CD14-positive monocyte (primary cell): ENCODE measurements at regions not wholly inside any gene's neighbourhood (a gene's known extent, or its start where the extent isn't known, plus 50 kb on each side); places are given as distances from the start of the nearest gene placed in this dataset.

Source experiments
- DNase-seq, 3 donors: peaks; one replicate each; pipeline ENCODE4 v3.0.0-alpha.2; 2011 to 2022
- H2AFZ ChIP-seq: 2 replicates; pipeline ENCODE4 v1.6.0; 2012; ENCODE audit warnings: mild to moderate bottlenecking, low read depth, low read length, inconsistent platforms; ENCODE audit not compliant: insufficient read depth, poor library complexity, severe bottlenecking
- H3K27ac ChIP-seq, 2 donors: 1 replicate in 1 of 2; 2 replicates in 1 of 2; pipeline ENCODE4 v1.5.1; 2012 to 2013; ENCODE audit warnings: low read length in 2 of 2, control low read depth in 1 of 2, inconsistent platforms in 1 of 2, low read depth in 1 of 2, mild to moderate bottlenecking in 1 of 2
- H3K27me3 ChIP-seq, 2 donors: one replicate each; pipeline versions ENCODE4 v1.6.0 to v1.6.1; 2011 to 2013; ENCODE audit warnings: low read length in 2 of 2; ENCODE audit not compliant: control insufficient read depth in 2 of 2, insufficient read depth in 2 of 2
- H3K36me3 ChIP-seq, 2 donors: replicated peaks in 1 of 2; 1 replicate in 1 of 2; 2 replicates in 1 of 2; pipeline versions ENCODE4 v1.5.1 to v1.6.1; 2012 to 2013; ENCODE audit warnings: low read length in 2 of 2, control low read depth in 1 of 2, inconsistent platforms in 1 of 2, mild to moderate bottlenecking in 1 of 2; ENCODE audit not compliant: insufficient read depth in 2 of 2, control insufficient read depth in 1 of 2
- H3K4me1 ChIP-seq, 2 donors: 1 replicate in 1 of 2; 2 replicates in 1 of 2; pipeline versions ENCODE4 v1.5.1 to v1.6.1; 2012 to 2013; ENCODE audit warnings: low read length in 2 of 2, control low read depth in 1 of 2, inconsistent platforms in 1 of 2, mild to moderate bottlenecking in 1 of 2, moderate library complexity in 1 of 2; ENCODE audit not compliant: insufficient read depth in 2 of 2, control insufficient read depth in 1 of 2
- H3K4me2 ChIP-seq: replicated peaks from 2 replicates; pipeline ENCODE3; 2012; ENCODE audit warnings: low read length, moderate library complexity, mild to moderate bottlenecking; ENCODE audit not compliant: poor library complexity, severe bottlenecking; ENCODE audit errors: extremely low read depth
- H3K4me3 ChIP-seq, 3 experiments: fragments of 200-600 bp in 1 of 3; sonication (generic) in 1 of 3; replicated peaks in 1 of 3; 1 replicate in 2 of 3; 2 replicates in 1 of 3; pipeline ENCODE4 v1.5.1; 2011 to 2013; ENCODE audit warnings: low read length in 3 of 3, mild to moderate bottlenecking in 3 of 3, control low read depth in 2 of 3, low read depth in 2 of 3, inconsistent platforms in 1 of 3, moderate library complexity in 1 of 3
- H3K79me2 ChIP-seq: 2 replicates; pipeline ENCODE4 v1.6.0; 2012; ENCODE audit warnings: mild to moderate bottlenecking, control low read depth, inconsistent platforms, low read length, moderate library complexity; ENCODE audit not compliant: insufficient read depth
- H3K9ac ChIP-seq: 2 replicates; pipeline ENCODE4 v1.6.0; 2017; ENCODE audit warnings: low read length, mild to moderate bottlenecking; ENCODE audit not compliant: insufficient read depth, poor library complexity, severe bottlenecking
- H3K9me3 ChIP-seq, 2 donors: replicated peaks in 1 of 2; 1 replicate in 1 of 2; 2 replicates in 1 of 2; pipeline versions ENCODE4 v1.5.1 to v1.6.1; 2012 to 2013; ENCODE audit warnings: low read length in 2 of 2, control low read depth in 1 of 2; ENCODE audit not compliant: control insufficient read depth in 1 of 2, insufficient read depth in 1 of 2
- H4K20me1 ChIP-seq: 2 replicates; pipeline ENCODE4 v1.6.0; 2012; ENCODE audit warnings: mild to moderate bottlenecking, low read length, control low read depth, moderate library complexity; ENCODE audit not compliant: insufficient read depth
- H3K27ac Mint-ChIP-seq, 7 donors: one replicate each; pipeline ENCODE4 v1.8.0; 2020; ENCODE audit warnings: mild to moderate bottlenecking in 7 of 7, mixed read lengths in 7 of 7, moderate library complexity in 6 of 7, inconsistent platforms in 2 of 7
- H3K27me3 Mint-ChIP-seq, 3 donors: one replicate each; pipeline ENCODE4 v1.8.0; 2021 to 2022; ENCODE audit warnings: low read depth in 3 of 3, mild to moderate bottlenecking in 3 of 3, mixed read lengths in 3 of 3, moderate library complexity in 3 of 3, inconsistent platforms in 1 of 3
- H3K36me3 Mint-ChIP-seq, 2 donors: one replicate each; pipeline ENCODE4 v1.8.0; 2020; ENCODE audit warnings: mixed read lengths in 2 of 2, inconsistent platforms in 1 of 2, mild to moderate bottlenecking in 1 of 2
- H3K4me1 Mint-ChIP-seq: one replicate; pipeline ENCODE4 v1.8.0; 2020; ENCODE audit warnings: mild to moderate bottlenecking, mixed read lengths
- H3K4me3 Mint-ChIP-seq, 2 donors: one replicate each; pipeline ENCODE4 v1.8.0; 2020; ENCODE audit warnings: mild to moderate bottlenecking in 2 of 2, mixed read lengths in 2 of 2, moderate library complexity in 1 of 2
- H3K9me3 Mint-ChIP-seq, 7 donors: one replicate each; pipeline ENCODE4 v1.8.0; 2020 to 2022; ENCODE audit warnings: mixed read lengths in 7 of 7, mild to moderate bottlenecking in 6 of 7, moderate library complexity in 6 of 7, inconsistent platforms in 2 of 7
- CTCF ChIP-seq: fragments of 200-600 bp; IDR thresholded peaks from one replicate; pipeline ENCODE4 v1.8.0; 2022; ENCODE audit warnings: antibody characterized with exemption, mild to moderate bottlenecking
- intact Hi-C, 2 donors: fragments of 100-400 bp; cut with micrococcal nuclease; formaldehyde crosslinking; loops; one replicate each; pipeline versions ENCODE4 v1.15.0 to v1.15.1; 2023

GRCh38 chr14:56959869-56960268 is 149.6 kb upstream of the OTX2 start:
- H3K4me3 Mint-ChIP-seq = no peak overlapping the region

GRCh38 chr14:56959121-56959520 is 148.8 kb upstream of the OTX2 start:
- Histone ChIP-seq H3K4me3 (no peak overlapping the region), H3K4me1 (no peaks in the 10 kb centered on the region), H4K20me1 (no peaks in the 10 kb centered on the region), H3K27me3 (no peaks in the 10 kb centered on the region), H3K4me2 (no peak overlapping the region), H3K27ac (no peak overlapping the region), H2AFZ (no peak overlapping the region), H3K79me2 (no peaks in the 10 kb centered on the region), H3K9me3 (no peaks in the 10 kb centered on the region), H3K36me3 (no peaks in the 10 kb centered on the region), H3K9ac (no peak overlapping the region)
- no peak for DNase-seq
- H3K36me3 Mint-ChIP-seq = no peaks in the 10 kb centered on the region
- H3K27ac Mint-ChIP-seq = no peak overlapping the region
- no peak overlapping the region for H3K4me3 Mint-ChIP-seq
- intact Hi-C loops = no loop called here
- H3K4me1 Mint-ChIP-seq = no peaks in the 10 kb centered on the region
- TF ChIP-seq CTCF = no peak
- H3K9me3 Mint-ChIP-seq = no peaks in the 10 kb centered on the region
- H3K27me3 Mint-ChIP-seq = peaks cover 0 to 1% (median 0%) of the 10 kb centered on the region in 3 donors

More at GRCh38 chr14:56959869-56960268, 149.6 kb upstream of the OTX2 start:
- Histone ChIP-seq H3K9me3 (no peaks in the 10 kb centered on the region), H3K79me2 (no peaks in the 10 kb centered on the region), H3K9ac (no peak overlapping the region), H3K36me3 (no peaks in the 10 kb centered on the region), H2AFZ (no peak overlapping the region), H3K4me1 (no peaks in the 10 kb centered on the region), H4K20me1 (no peaks in the 10 kb centered on the region), H3K27me3 (no peaks in the 10 kb centered on the region), H3K4me2 (no peak overlapping the region), H3K27ac (no peak overlapping the region), H3K4me3 (no peak overlapping the region)
- intact Hi-C loops = no loop called here
- no peaks in the 10 kb centered on the region for H3K36me3 Mint-ChIP-seq
- no peak for TF ChIP-seq CTCF
- H3K4me1 Mint-ChIP-seq = no peaks in the 10 kb centered on the region
- H3K27ac Mint-ChIP-seq = no peak overlapping the region
- H3K27me3 Mint-ChIP-seq = peaks cover 0 to 1% (median 0%) of the 10 kb centered on the region in 3 donors
- DNase-seq = no peak
- H3K9me3 Mint-ChIP-seq = peaks cover 0 to under 1% (median 0%) of the 10 kb centered on the region in 7 donors
